ENCODE measurements at regions not wholly inside any gene's neighbourhood (a gene's known extent, or its start where the extent isn't known, plus 50 kb on each side); places are given as distances from the start of the nearest gene placed in this dataset.

- no peaks in the 10 kb centered on the region for H4K20me1 ChIP-seq (ENCODE audit: low read depth, low read length)
- H3K9me3 ChIP-seq (ENCODE audit: insufficient read depth, low read length) = no peaks in the 10 kb centered on the region
- H3K4me2 ChIP-seq (ENCODE audit: low read depth, low read length, poor library complexity, severe bottlenecking) = no peak overlapping the region
- no peak overlapping the region for H3K27ac ChIP-seq (ENCODE audit: low read depth, low read length)
- H3K27me3 ChIP-seq (ENCODE audit: low read length) = no peaks in the 10 kb centered on the region
- no peaks in the 10 kb centered on the region for H3K79me2 ChIP-seq (ENCODE audit: insufficient read depth, low read length)
- H3K9me2 ChIP-seq (replicated peaks; ENCODE audit: insufficient read depth, low read length) = no peaks in the 10 kb centered on the region
- no peak overlapping the region for H3K4me3 ChIP-seq (ENCODE audit: insufficient read depth, low read length, poor library complexity, severe bottlenecking)
- no peaks in the 10 kb centered on the region for H3F3A ChIP-seq (ENCODE audit: insufficient read depth)
- no peak overlapping the region for H3K9ac ChIP-seq (ENCODE audit: low read length)
- no peak overlapping the region for H2AFZ ChIP-seq (ENCODE audit: low read depth, low read length, severe bottlenecking)
- no peaks in the 10 kb centered on the region for H3K36me3 ChIP-seq (ENCODE audit: low read length)
- TF ChIP-seq, protein P1, sequence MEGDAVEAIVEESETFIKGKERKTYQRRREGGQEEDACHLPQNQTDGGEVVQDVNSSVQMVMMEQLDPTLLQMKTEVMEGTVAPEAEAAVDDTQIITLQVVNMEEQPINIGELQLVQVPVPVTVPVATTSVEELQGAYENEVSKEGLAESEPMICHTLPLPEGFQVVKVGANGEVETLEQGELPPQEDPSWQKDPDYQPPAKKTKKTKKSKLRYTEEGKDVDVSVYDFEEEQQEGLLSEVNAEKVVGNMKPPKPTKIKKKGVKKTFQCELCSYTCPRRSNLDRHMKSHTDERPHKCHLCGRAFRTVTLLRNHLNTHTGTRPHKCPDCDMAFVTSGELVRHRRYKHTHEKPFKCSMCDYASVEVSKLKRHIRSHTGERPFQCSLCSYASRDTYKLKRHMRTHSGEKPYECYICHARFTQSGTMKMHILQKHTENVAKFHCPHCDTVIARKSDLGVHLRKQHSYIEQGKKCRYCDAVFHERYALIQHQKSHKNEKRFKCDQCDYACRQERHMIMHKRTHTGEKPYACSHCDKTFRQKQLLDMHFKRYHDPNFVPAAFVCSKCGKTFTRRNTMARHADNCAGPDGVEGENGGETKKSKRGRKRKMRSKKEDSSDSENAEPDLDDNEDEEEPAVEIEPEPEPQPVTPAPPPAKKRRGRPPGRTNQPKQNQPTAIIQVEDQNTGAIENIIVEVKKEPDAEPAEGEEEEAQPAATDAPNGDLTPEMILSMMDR (IDR thresholded peaks at IDR 0.05; ENCODE audit: insufficient read depth, low read length, poor library complexity, severe bottlenecking) = no peak
- no peak for TF ChIP-seq EZH2phosphoT487 (conservative IDR thresholded peaks at IDR 0.05; ENCODE audit: low read length)
Observed at GRCh38 chr6:47416396-47417345, 60.9 kb upstream of the CD2AP start.

- Histone ChIP-seq H3K9me2 (replicated peaks; ENCODE audit: insufficient read depth, low read length) (no peaks in the 10 kb centered on the region), H3K4me3 (ENCODE audit: insufficient read depth, low read length, poor library complexity, severe bottlenecking) (no peak overlapping the region), H2AFZ (ENCODE audit: low read depth, low read length, severe bottlenecking) (no peak overlapping the region), H3K4me2 (ENCODE audit: low read depth, low read length, poor library complexity, severe bottlenecking) (no peak overlapping the region), H4K20me1 (ENCODE audit: low read depth, low read length) (no peaks in the 10 kb centered on the region), H3K79me2 (ENCODE audit: insufficient read depth, low read length) (no peaks in the 10 kb centered on the region), H3F3A (ENCODE audit: insufficient read depth) (no peaks in the 10 kb centered on the region), H3K27ac (ENCODE audit: low read depth, low read length) (no peak overlapping the region), H3K9me3 (ENCODE audit: insufficient read depth, low read length) (no peaks in the 10 kb centered on the region), H3K9ac (ENCODE audit: low read length) (no peak overlapping the region), H3K27me3 (ENCODE audit: low read length) (no peaks in the 10 kb centered on the region), H3K36me3 (ENCODE audit: low read length) (no peaks in the 10 kb centered on the region)
- no peak for TF ChIP-seq EZH2phosphoT487 (conservative IDR thresholded peaks at IDR 0.05; ENCODE audit: low read length)
Observed at GRCh38 chr6:47419621-47420020, 58.0 kb upstream of the CD2AP start.

GRCh38 chr6:47420394-47421371 lies 56.9 kb upstream of the CD2AP start:
- no peaks in the 10 kb centered on the region for H3K9me2 ChIP-seq (replicated peaks; ENCODE audit: insufficient read depth, low read length)
- no peaks in the 10 kb centered on the region for H3K9me3 ChIP-seq (ENCODE audit: insufficient read depth, low read length)
- no peaks in the 10 kb centered on the region for H3F3A ChIP-seq (ENCODE audit: insufficient read depth)
- no peak overlapping the region for H3K27ac ChIP-seq (ENCODE audit: low read depth, low read length)
- no peak overlapping the region for H3K9ac ChIP-seq (ENCODE audit: low read length)
- H2AFZ ChIP-seq (ENCODE audit: low read depth, low read length, severe bottlenecking) = no peak overlapping the region
- H3K27me3 ChIP-seq (ENCODE audit: low read length) = no peaks in the 10 kb centered on the region
- no peaks in the 10 kb centered on the region for H4K20me1 ChIP-seq (ENCODE audit: low read depth, low read length)
- no peak overlapping the region for H3K4me2 ChIP-seq (ENCODE audit: low read depth, low read length, poor library complexity, severe bottlenecking)
- no peak overlapping the region for H3K4me3 ChIP-seq (ENCODE audit: insufficient read depth, low read length, poor library complexity, severe bottlenecking)
- TF ChIP-seq EZH2phosphoT487 (conservative IDR thresholded peaks at IDR 0.05; ENCODE audit: low read length) = no peak
- TF ChIP-seq, protein P1 (IDR thresholded peaks at IDR 0.05; ENCODE audit: insufficient read depth, low read length, poor library complexity, severe bottlenecking) = no peak
- H3K36me3 ChIP-seq (ENCODE audit: low read length) = no peaks in the 10 kb centered on the region
- no peaks in the 10 kb centered on the region for H3K79me2 ChIP-seq (ENCODE audit: insufficient read depth, low read length)

Measured in SU-DHL-6 (cell line).